ENCODE measurements at regions not wholly inside any gene's neighbourhood (a gene's known extent, or its start where the extent isn't known, plus 50 kb on each side); places are given as distances from the start of the nearest gene placed in this dataset.

GRCh38 chr3:153078826-153079225 lies 83.2 kb upstream of the RAP2B start:
- Histone ChIP-seq H3K36me3 (no peaks in the 10 kb centered on the region), H3K4me3 (no peak overlapping the region), H3K27me3 (no peaks in the 10 kb centered on the region), H3K9me3 (no peaks in the 10 kb centered on the region)
- no peak for DNase-seq

- H3K9me3 ChIP-seq = no peaks in the 10 kb centered on the region
- H3K4me3 ChIP-seq = no peak overlapping the region
- DNase-seq = no peak
- no peaks in the 10 kb centered on the region for H3K27me3 ChIP-seq
- H3K36me3 ChIP-seq = no peaks in the 10 kb centered on the region
Measured at GRCh38 chr3:153079386-153079785, 82.6 kb upstream of the RAP2B start.

- H3K36me3 ChIP-seq = no peaks in the 10 kb centered on the region
- no peak for DNase-seq
- no peaks in the 10 kb centered on the region for H3K9me3 ChIP-seq
- H3K4me3 ChIP-seq = no peak overlapping the region
- H3K27me3 ChIP-seq = no peaks in the 10 kb centered on the region
Measured at GRCh38 chr3:153080778-153081240, 81.2 kb upstream of the RAP2B start.

- DNase-seq = no peak
- H3K4me3 ChIP-seq = no peak overlapping the region
- no peaks in the 10 kb centered on the region for H3K27me3 ChIP-seq
- H3K9me3 ChIP-seq = no peaks in the 10 kb centered on the region
- H3K36me3 ChIP-seq = no peaks in the 10 kb centered on the region
Measured at GRCh38 chr3:153084431-153084830, 77.6 kb upstream of the RAP2B start.

GRCh38 chr3:153087595-153088566 lies 74.1 kb upstream of the RAP2B start:
- no peak overlapping the region for H3K4me3 ChIP-seq
- no peak for DNase-seq
- H3K27me3 ChIP-seq = no peaks in the 10 kb centered on the region
- no peaks in the 10 kb centered on the region for H3K36me3 ChIP-seq
- H3K9me3 ChIP-seq = no peaks in the 10 kb centered on the region

GRCh38 chr3:153089620-153090019 lies 72.4 kb upstream of the RAP2B start:
- no peaks in the 10 kb centered on the region for H3K27me3 ChIP-seq
- no peak for DNase-seq
- no peak overlapping the region for H3K4me3 ChIP-seq
- no peaks in the 10 kb centered on the region for H3K36me3 ChIP-seq
- no peaks in the 10 kb centered on the region for H3K9me3 ChIP-seq

GRCh38 chr3:153090973-153091372 lies 71.1 kb upstream of the RAP2B start:
- Histone ChIP-seq H3K4me3 (no peak overlapping the region), H3K27me3 (no peaks in the 10 kb centered on the region), H3K36me3 (no peaks in the 10 kb centered on the region), H3K9me3 (no peaks in the 10 kb centered on the region)
- DNase-seq = no peak

GRCh38 chr3:153093629-153094028 lies 68.4 kb upstream of the RAP2B start:
- no peak for DNase-seq
- Histone ChIP-seq H3K4me3 (no peak overlapping the region), H3K36me3 (no peaks in the 10 kb centered on the region), H3K9me3 (no peaks in the 10 kb centered on the region), H3K27me3 (no peaks in the 10 kb centered on the region)

- H3K9me3 ChIP-seq = no peaks in the 10 kb centered on the region
- no peaks in the 10 kb centered on the region for H3K27me3 ChIP-seq
- no peak overlapping the region for H3K4me3 ChIP-seq
- no peaks in the 10 kb centered on the region for H3K36me3 ChIP-seq
- DNase-seq = no peak
Measured at GRCh38 chr3:153094386-153094785, 67.6 kb upstream of the RAP2B start.

GRCh38 chr3:153095441-153095840 lies 66.6 kb upstream of the RAP2B start:
- Histone ChIP-seq H3K4me3 (no peak overlapping the region), H3K36me3 (no peaks in the 10 kb centered on the region), H3K27me3 (no peaks in the 10 kb centered on the region), H3K9me3 (no peaks in the 10 kb centered on the region)
- no peak for DNase-seq

- no peak overlapping the region for H3K4me3 ChIP-seq
- H3K9me3 ChIP-seq = no peaks in the 10 kb centered on the region
- H3K36me3 ChIP-seq = no peaks in the 10 kb centered on the region
- no peak for DNase-seq
- H3K27me3 ChIP-seq = no peaks in the 10 kb centered on the region
Measured at GRCh38 chr3:153096731-153097131, 65.3 kb upstream of the RAP2B start.

GRCh38 chr3:153097213-153097612 lies 64.8 kb upstream of the RAP2B start:
- H3K27me3 ChIP-seq = no peaks in the 10 kb centered on the region
- no peak overlapping the region for H3K4me3 ChIP-seq
- H3K9me3 ChIP-seq = no peaks in the 10 kb centered on the region
- H3K36me3 ChIP-seq = no peaks in the 10 kb centered on the region
- no peak for DNase-seq

GRCh38 chr3:153099131-153099530 lies 62.9 kb upstream of the RAP2B start:
- Histone ChIP-seq H3K36me3 (no peaks in the 10 kb centered on the region), H3K27me3 (no peaks in the 10 kb centered on the region), H3K4me3 (no peak overlapping the region), H3K9me3 (no peaks in the 10 kb centered on the region)
- no peak for DNase-seq

GRCh38 chr3:153103406-153103945 lies 58.5 kb upstream of the RAP2B start:
- Histone ChIP-seq H3K4me3 (no peak overlapping the region), H3K9me3 (no peaks in the 10 kb centered on the region), H3K36me3 (no peaks in the 10 kb centered on the region), H3K27me3 (no peaks in the 10 kb centered on the region)
- no peak for DNase-seq

- DNase-seq = no peak
- Histone ChIP-seq H3K27me3 (no peaks in the 10 kb centered on the region), H3K36me3 (no peaks in the 10 kb centered on the region), H3K4me3 (no peak overlapping the region), H3K9me3 (no peaks in the 10 kb centered on the region)
Measured at GRCh38 chr3:153110041-153110440, 52.0 kb upstream of the RAP2B start.

- Histone ChIP-seq H3K4me3 (no peak overlapping the region), H3K27me3 (no peaks in the 10 kb centered on the region), H3K9me3 (no peaks in the 10 kb centered on the region), H3K36me3 (no peaks in the 10 kb centered on the region)
- DNase-seq = no peak
Measured at GRCh38 chr3:153111016-153111415, 51.0 kb upstream of the RAP2B start.
